ENCODE measurements at regions not wholly inside any gene's neighbourhood (a gene's known extent, or its start where the extent isn't known, plus 50 kb on each side); places are given as distances from the start of the nearest gene placed in this dataset.

GRCh38 chr1:96025062-96025461 is 696.5 kb upstream of the PTBP2 start (continued):
- TF ChIP-seq ZNF843 (tag by site-specific recombination; IDR thresholded peaks at IDR 0.05): no peak
- no peak for TF ChIP-seq ZNF2 (tag by site-specific recombination; IDR thresholded peaks at IDR 0.05)
- TF ChIP-seq ZSCAN4 (tag by site-specific recombination; IDR thresholded peaks at IDR 0.05): no peak
- no peak for TF ChIP-seq ZNF148 (tag by site-specific recombination; IDR thresholded peaks at IDR 0.05; ENCODE audit: borderline replicate concordance)
- no peak for TF ChIP-seq ZBTB44 (tag by site-specific recombination; IDR thresholded peaks at IDR 0.05)
- TF ChIP-seq BCL6B (tag by site-specific recombination; IDR thresholded peaks at IDR 0.05): no peak
- TF ChIP-seq ZNF777 (tag by site-specific recombination; IDR thresholded peaks at IDR 0.05; ENCODE audit: borderline replicate concordance): no peak

GRCh38 chr1:96028071-96028470 is 693.5 kb upstream of the PTBP2 start:
- Histone ChIP-seq H3K27ac (ENCODE audit: extremely low read depth, low read depth, low read length) (no peak overlapping the region), H3K4me3 (ENCODE audit: low read depth, low read length) (no peak overlapping the region), H3K9me3 (ENCODE audit: control insufficient read depth, insufficient read depth, low read depth, low read length) (no peaks in the 10 kb centered on the region), H3K36me3 (ENCODE audit: control insufficient read depth in 2 of 2, insufficient read depth in 1 of 2, low read length in 2 of 2) (no peaks in the 10 kb centered on the region), H3K4me1 (ENCODE audit: control insufficient read depth, insufficient read depth, low read length) (no peaks in the 10 kb centered on the region)
- ChIA-PET CTCF (no interaction called here), POLR2A (no interaction called here)
- TF ChIP-seq KLF16 (tag by site-specific recombination; IDR thresholded peaks at IDR 0.05) (no peak), GLI2 (tag by site-specific recombination; IDR thresholded peaks at IDR 0.05; ENCODE audit: borderline replicate concordance, low read depth) (no peak), ZNF677 (tag by site-specific recombination; IDR thresholded peaks at IDR 0.05) (no peak), ZNF585B (tag by site-specific recombination; IDR thresholded peaks at IDR 0.05) (no peak), ZNF184 (tag by site-specific recombination; IDR thresholded peaks at IDR 0.05) (no peak), ZNF792 (tag by site-specific recombination; IDR thresholded peaks at IDR 0.05) (no peak), GFI1B (tag by site-specific recombination; IDR thresholded peaks at IDR 0.05) (no peak), ZNF701 (tag by site-specific recombination; IDR thresholded peaks at IDR 0.05) (no peak), ZNF404 (tag by site-specific recombination; IDR thresholded peaks at IDR 0.05) (no peak), ZNF473 (tag by site-specific recombination; IDR thresholded peaks at IDR 0.05) (no peak), ZNF114 (tag by site-specific recombination; IDR thresholded peaks at IDR 0.05) (no peak), ZNF2 (tag by site-specific recombination; IDR thresholded peaks at IDR 0.05) (no peak), ZNF639 (tag by site-specific recombination; IDR thresholded peaks at IDR 0.05) (no peak), ZBTB49 (tag by site-specific recombination; IDR thresholded peaks at IDR 0.05; ENCODE audit: low read depth) (no peak), PRDM6 (tag by site-specific recombination; IDR thresholded peaks at IDR 0.05) (no peak), ZNF146 (tag by site-specific recombination; IDR thresholded peaks at IDR 0.05) (no peak), ZNF221 (tag by site-specific recombination; IDR thresholded peaks at IDR 0.05; ENCODE audit: borderline replicate concordance) (no peak), ZSCAN23 (tag by site-specific recombination; IDR thresholded peaks at IDR 0.05) (no peak)

All from HEK293 (cell line).